SK-N-SH treated with all-trans-retinoic acid at 6 μM for 48 hours (cell line): ENCODE measurements at regions not wholly inside any gene's neighbourhood (a gene's known extent, or its start where the extent isn't known, plus 50 kb on each side); places are given as distances from the start of the nearest gene placed in this dataset.

ENCODE experiments used
- ATAC-seq: fragments of 200-7000 bp; cut with Tn5 transposase; 3 replicates; pipeline ENCODE4 v1.9.1; 2020; ENCODE audit warnings: mild to moderate bottlenecking, moderate library complexity
- ARNTL ChIP-seq: fragments of 450-650 bp; formaldehyde crosslinking; IDR thresholded peaks from 2 replicates; pipeline ENCODE4 v1.5.0; 2020; ENCODE audit warnings: low read depth, mild to moderate bottlenecking, moderate library complexity, borderline replicate concordance
- BACH2 ChIP-seq: fragments of 250-450 bp; sonication (Bioruptor Pico); IDR thresholded peaks from 2 replicates; pipeline ENCODE4 v1.9.0; 2021; ENCODE audit warnings: mild to moderate bottlenecking, borderline replicate concordance
- CREB5 ChIP-seq: fragments of 250-450 bp; sonication (Bioruptor Pico); IDR thresholded peaks from 2 replicates; pipeline ENCODE4 v1.5.1; 2020; ENCODE audit warnings: low read depth, mild to moderate bottlenecking, moderate library complexity
- CSRNP3 ChIP-seq: fragments of 250-450 bp; sonication (Bioruptor Pico); IDR thresholded peaks from 2 replicates; pipeline ENCODE4 v1.5.1; 2021; ENCODE audit warnings: mild to moderate bottlenecking, moderate library complexity
- ESRRG ChIP-seq: fragments of 250-450 bp; sonication (Bioruptor Pico); IDR thresholded peaks from 2 replicates; pipeline ENCODE4 v1.6.1; 2021; ENCODE audit warnings: mild to moderate bottlenecking
- GLIS3 ChIP-seq: fragments of 250-450 bp; sonication (Bioruptor Pico); IDR thresholded peaks from 2 replicates; pipeline ENCODE4 v1.5.0; 2020; ENCODE audit warnings: mild to moderate bottlenecking, moderate library complexity
- ISL1 ChIP-seq: fragments of 250-450 bp; sonication (Bioruptor Pico); IDR thresholded peaks from 2 replicates; pipeline ENCODE4 v2.1.2; 2022; ENCODE audit warnings: mild to moderate bottlenecking, moderate library complexity
- OSR1 ChIP-seq: fragments of 250-450 bp; sonication (Bioruptor Pico); IDR thresholded peaks from 2 replicates; pipeline ENCODE4 v1.8.0; 2022; ENCODE audit warnings: moderate library complexity, mild to moderate bottlenecking, inconsistent platforms
- PATZ1 ChIP-seq: fragments of 250-450 bp; sonication (Bioruptor Pico); IDR thresholded peaks from 2 replicates; pipeline ENCODE4 v1.8.0; 2020; ENCODE audit warnings: mild to moderate bottlenecking, moderate library complexity, borderline replicate concordance
- POU6F1 ChIP-seq: fragments of 250-450 bp; sonication (Bioruptor Pico); IDR thresholded peaks from 2 replicates; pipeline ENCODE4 v1.8.0; 2021; ENCODE audit warnings: low read depth, mild to moderate bottlenecking, moderate library complexity, borderline replicate concordance
- PPARA ChIP-seq: fragments of 250-450 bp; sonication (Bioruptor Pico); IDR thresholded peaks from 2 replicates; pipeline ENCODE4 v1.5.0; 2020; ENCODE audit warnings: mild to moderate bottlenecking, borderline replicate concordance
- RARB ChIP-seq: fragments of 250-450 bp; sonication (Bioruptor Pico); IDR thresholded peaks from 2 replicates; pipeline ENCODE4 v1.8.0; 2021; ENCODE audit warnings: mild to moderate bottlenecking, moderate library complexity
- SNAI2 ChIP-seq: fragments of 250-450 bp; sonication (Bioruptor Pico); IDR thresholded peaks from 2 replicates; pipeline ENCODE4 v1.5.0; 2020; ENCODE audit warnings: mild to moderate bottlenecking, moderate library complexity
- TCF4 ChIP-seq: fragments of 250-450 bp; sonication (Bioruptor Pico); IDR thresholded peaks from 2 replicates; pipeline ENCODE4 v1.8.0; 2021; ENCODE audit warnings: mild to moderate bottlenecking, moderate library complexity, borderline replicate concordance
- TOX ChIP-seq: fragments of 250-450 bp; sonication (Bioruptor Pico); IDR thresholded peaks from 2 replicates; pipeline ENCODE4 v1.8.0; 2021; ENCODE audit warnings: mild to moderate bottlenecking, moderate library complexity, borderline replicate concordance
- ZC3H10 ChIP-seq: fragments of 250-450 bp; sonication (Bioruptor Pico); IDR thresholded peaks from 2 replicates; pipeline ENCODE4 v1.5.1; 2021; ENCODE audit warnings: mild to moderate bottlenecking, moderate library complexity
- ZFP3 ChIP-seq: fragments of 250-450 bp; sonication (Bioruptor Pico); IDR thresholded peaks from 2 replicates; pipeline ENCODE4 v1.5.0; 2020; ENCODE audit warnings: mild to moderate bottlenecking, moderate library complexity
- ZFP30 ChIP-seq: fragments of 450-650 bp; formaldehyde crosslinking; IDR thresholded peaks from 2 replicates; pipeline ENCODE4 v1.5.0; 2022; ENCODE audit warnings: mild to moderate bottlenecking, moderate library complexity
- ZNF565 ChIP-seq: fragments of 450-650 bp; formaldehyde crosslinking; conservative IDR thresholded peaks from 2 replicates; pipeline ENCODE4 v1.5.0; 2020; ENCODE audit warnings: low read depth, mild to moderate bottlenecking, moderate library complexity
- ZNF70 ChIP-seq: fragments of 450-650 bp; formaldehyde crosslinking; IDR thresholded peaks from 2 replicates; pipeline ENCODE4 v1.5.0; 2020; ENCODE audit warnings: mild to moderate bottlenecking, moderate library complexity
- ZNF8 ChIP-seq: fragments of 450-650 bp; formaldehyde crosslinking; IDR thresholded peaks from 2 replicates; pipeline ENCODE4 v1.5.0; 2020; ENCODE audit warnings: mild to moderate bottlenecking, moderate library complexity

GRCh38 chr13:21945195-21945594, 274.3 kb downstream of the FGF9 start (continued):
- no peak for TF ChIP-seq CREB5 (CRISPR knock-in tag)

- ATAC-seq: no peak
- TF ChIP-seq GLIS3 (CRISPR knock-in tag): no peak
- no peak for TF ChIP-seq ZNF565 (CRISPR knock-in tag)
- TF ChIP-seq ARNTL (CRISPR knock-in tag): no peak
- TF ChIP-seq POU6F1 (CRISPR knock-in tag): no peak
- TF ChIP-seq ZNF70 (CRISPR knock-in tag): no peak
- no peak for TF ChIP-seq PPARA (CRISPR knock-in tag)
- TF ChIP-seq TCF4 (CRISPR knock-in tag): no peak
- no peak for TF ChIP-seq ZFP3 (CRISPR knock-in tag)
- TF ChIP-seq SNAI2 (CRISPR knock-in tag): no peak
- no peak for TF ChIP-seq TOX (CRISPR knock-in tag)
- TF ChIP-seq ZFP30 (CRISPR knock-in tag): no peak
- TF ChIP-seq OSR1 (CRISPR knock-in tag): no peak
- TF ChIP-seq ESRRG (CRISPR knock-in tag): no peak
- TF ChIP-seq ISL1 (CRISPR knock-in tag): no peak
- TF ChIP-seq BACH2 (CRISPR knock-in tag): no peak
- TF ChIP-seq CSRNP3 (CRISPR knock-in tag): no peak
- TF ChIP-seq ZNF8 (CRISPR knock-in tag): no peak
- TF ChIP-seq ZC3H10 (CRISPR knock-in tag): no peak
- no peak for TF ChIP-seq CREB5 (CRISPR knock-in tag)
- TF ChIP-seq PATZ1: no peak
Observed at GRCh38 chr13:21946964-21947363, 276.1 kb downstream of the FGF9 start.

GRCh38 chr13:21948769-21949474, 278.0 kb downstream of the FGF9 start:
- TF ChIP-seq PPARA (CRISPR knock-in tag) (no peak), RARB (CRISPR knock-in tag) (no peak), TOX (CRISPR knock-in tag) (no peak), CREB5 (CRISPR knock-in tag) (no peak), ARNTL (CRISPR knock-in tag) (no peak), ZNF70 (CRISPR knock-in tag) (no peak), SNAI2 (CRISPR knock-in tag) (no peak), ZC3H10 (CRISPR knock-in tag) (no peak), OSR1 (CRISPR knock-in tag) (no peak), ZFP3 (CRISPR knock-in tag) (no peak), TCF4 (CRISPR knock-in tag) (no peak), PATZ1 (no peak)
- no peak for ATAC-seq
